Type B pancreatic cell (in vitro differentiated cells): ENCODE measurements at regions not wholly inside any gene's neighbourhood (a gene's known extent, or its start where the extent isn't known, plus 50 kb on each side); places are given as distances from the start of the nearest gene placed in this dataset.

ENCODE experiments used
- DNase-seq: peaks from one replicate; pipeline ENCODE4 v3.0.0; 2021; ENCODE audit warnings: mixed read lengths; ENCODE audit not compliant: unreplicated experiment; ENCODE audit errors: extremely low spot score
- H3K27ac Mint-ChIP-seq: 2 replicates; pipeline ENCODE4 v1.8.0; 2021; ENCODE audit warnings: mild to moderate bottlenecking, mixed read lengths
- H3K27me3 Mint-ChIP-seq: 2 replicates; pipeline ENCODE4 v1.8.0; 2021; ENCODE audit warnings: mixed read lengths
- H3K36me3 Mint-ChIP-seq: 2 replicates; pipeline ENCODE4 v1.8.0; 2021; ENCODE audit warnings: mixed read lengths
- H3K4me1 Mint-ChIP-seq: one replicate; pipeline ENCODE4 v1.8.0; 2021; ENCODE audit warnings: mixed read lengths; ENCODE audit not compliant: unreplicated experiment
- H3K4me3 Mint-ChIP-seq: 2 replicates; pipeline ENCODE4 v1.8.0; 2021; ENCODE audit warnings: mild to moderate bottlenecking, mixed read lengths
- H3K9me3 Mint-ChIP-seq: 2 replicates; pipeline ENCODE4 v1.8.0; 2021; ENCODE audit warnings: mixed read lengths
- TF ChIP-seq, protein P1 (sequence below): fragments of 200-600 bp; sonication (generic); conservative IDR thresholded peaks from 2 replicates; pipeline ENCODE4 v1.5.0; 2021; ENCODE audit warnings: antibody characterized with exemption, mild to moderate bottlenecking

DNA sequence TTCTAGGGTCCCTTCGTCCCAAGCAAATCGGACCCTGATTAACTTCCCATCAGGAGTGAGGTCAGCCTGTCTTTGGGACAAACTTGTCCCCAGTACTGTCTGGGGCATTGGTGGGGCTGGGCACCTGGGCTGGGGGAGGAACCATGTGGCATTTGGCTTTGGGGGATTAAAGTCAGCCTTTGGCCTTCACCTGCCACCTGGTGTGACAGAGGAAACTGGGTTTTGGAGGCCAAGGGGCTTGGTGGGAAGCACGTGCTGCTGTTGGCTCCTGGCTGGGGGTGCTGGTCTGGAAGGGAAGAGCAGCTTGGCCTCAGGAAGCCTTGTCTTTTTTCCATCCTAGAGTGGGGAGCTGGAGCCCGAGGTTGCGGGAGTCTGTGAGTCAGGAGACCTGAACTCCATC, 78.4 kb upstream of the NECTIN1 start:
- no peak overlapping the region for H3K4me3 Mint-ChIP-seq
- TF ChIP-seq, protein P1, sequence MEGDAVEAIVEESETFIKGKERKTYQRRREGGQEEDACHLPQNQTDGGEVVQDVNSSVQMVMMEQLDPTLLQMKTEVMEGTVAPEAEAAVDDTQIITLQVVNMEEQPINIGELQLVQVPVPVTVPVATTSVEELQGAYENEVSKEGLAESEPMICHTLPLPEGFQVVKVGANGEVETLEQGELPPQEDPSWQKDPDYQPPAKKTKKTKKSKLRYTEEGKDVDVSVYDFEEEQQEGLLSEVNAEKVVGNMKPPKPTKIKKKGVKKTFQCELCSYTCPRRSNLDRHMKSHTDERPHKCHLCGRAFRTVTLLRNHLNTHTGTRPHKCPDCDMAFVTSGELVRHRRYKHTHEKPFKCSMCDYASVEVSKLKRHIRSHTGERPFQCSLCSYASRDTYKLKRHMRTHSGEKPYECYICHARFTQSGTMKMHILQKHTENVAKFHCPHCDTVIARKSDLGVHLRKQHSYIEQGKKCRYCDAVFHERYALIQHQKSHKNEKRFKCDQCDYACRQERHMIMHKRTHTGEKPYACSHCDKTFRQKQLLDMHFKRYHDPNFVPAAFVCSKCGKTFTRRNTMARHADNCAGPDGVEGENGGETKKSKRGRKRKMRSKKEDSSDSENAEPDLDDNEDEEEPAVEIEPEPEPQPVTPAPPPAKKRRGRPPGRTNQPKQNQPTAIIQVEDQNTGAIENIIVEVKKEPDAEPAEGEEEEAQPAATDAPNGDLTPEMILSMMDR = no peak
- no peaks in the 10 kb centered on the region for H3K9me3 Mint-ChIP-seq
- H3K36me3 Mint-ChIP-seq = no peaks in the 10 kb centered on the region
- no peak overlapping the region for H3K27ac Mint-ChIP-seq
- no peak for DNase-seq
- H3K4me1 Mint-ChIP-seq = no peaks in the 10 kb centered on the region
- peaks cover 22% of the 10 kb centered on the region for H3K27me3 Mint-ChIP-seq

DNA sequence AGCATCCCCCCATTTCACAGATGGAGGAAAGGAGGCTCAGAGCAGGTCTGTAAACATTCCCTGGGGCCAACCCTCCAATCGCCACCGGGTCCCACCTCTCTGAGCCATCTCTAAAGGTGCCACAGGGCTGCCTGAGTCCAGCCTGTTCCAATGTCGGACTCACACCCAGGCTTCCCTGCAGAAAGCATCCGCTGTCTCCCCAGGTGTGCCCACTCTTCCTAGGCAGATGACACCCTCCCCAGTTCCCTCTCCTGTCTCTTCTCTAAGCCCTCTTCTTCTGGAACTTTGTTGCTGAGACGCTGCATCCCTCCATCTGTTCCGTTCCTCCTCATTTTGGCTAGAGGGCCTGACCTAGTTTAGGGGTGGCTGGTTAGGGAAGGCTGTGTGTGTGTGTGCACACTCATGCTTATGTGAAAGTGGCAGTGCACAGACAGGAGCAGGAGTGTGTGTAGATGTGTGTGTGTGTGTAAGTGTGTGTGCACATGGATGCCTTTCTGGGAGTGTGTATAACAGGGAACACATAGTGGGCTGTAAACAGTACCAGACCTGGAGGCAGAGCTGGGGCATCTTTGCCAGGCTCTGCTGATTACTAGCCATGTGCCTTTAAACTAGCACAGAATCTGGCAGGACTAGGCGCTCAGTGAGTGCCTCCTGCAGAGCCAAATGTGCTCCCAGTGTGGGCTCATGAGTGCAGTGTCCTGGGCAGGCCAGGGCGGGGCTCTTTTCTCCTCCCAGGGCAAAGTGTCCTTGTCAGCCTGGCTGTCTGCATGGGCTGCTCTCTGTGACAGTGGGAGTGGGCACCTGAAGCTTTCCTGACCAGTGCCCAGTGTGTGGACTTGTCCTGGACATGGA, 77.3 kb upstream of the NECTIN1 start:
- no peak overlapping the region for H3K4me3 Mint-ChIP-seq
- H3K36me3 Mint-ChIP-seq = no peaks in the 10 kb centered on the region
- TF ChIP-seq, protein P1 = no peak
- no peaks in the 10 kb centered on the region for H3K9me3 Mint-ChIP-seq
- peaks cover 22% of the 10 kb centered on the region for H3K27me3 Mint-ChIP-seq
- no peak overlapping the region for H3K27ac Mint-ChIP-seq
- no peak for DNase-seq
- no peaks in the 10 kb centered on the region for H3K4me1 Mint-ChIP-seq

DNA sequence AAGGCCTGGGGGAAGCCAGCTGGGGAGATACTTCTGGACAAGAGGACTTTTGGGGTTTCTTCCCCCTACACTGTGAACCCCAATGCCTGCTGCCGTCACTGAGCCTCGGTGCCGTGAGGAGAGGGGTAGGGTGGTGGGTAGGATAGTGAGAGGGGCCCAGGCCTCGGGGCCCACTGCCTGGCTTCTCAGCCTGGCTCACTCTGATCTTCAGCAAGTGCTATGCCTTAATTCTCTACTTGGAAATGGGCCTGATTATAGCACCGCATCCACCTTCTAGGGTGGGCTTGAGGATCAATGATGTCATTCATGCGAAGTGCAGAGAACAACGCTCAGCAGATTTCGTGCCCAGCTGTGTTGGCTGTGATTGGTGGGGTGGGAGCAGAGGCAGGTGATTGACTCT, 76.7 kb upstream of the NECTIN1 start:
- DNase-seq = no peak
- Mint-ChIP-seq H3K27ac (no peak overlapping the region), H3K4me1 (no peaks in the 10 kb centered on the region), H3K4me3 (no peak overlapping the region), H3K36me3 (no peaks in the 10 kb centered on the region), H3K9me3 (no peaks in the 10 kb centered on the region), H3K27me3 (peaks cover 22% of the 10 kb centered on the region)
- TF ChIP-seq, protein P1 = no peak

DNA sequence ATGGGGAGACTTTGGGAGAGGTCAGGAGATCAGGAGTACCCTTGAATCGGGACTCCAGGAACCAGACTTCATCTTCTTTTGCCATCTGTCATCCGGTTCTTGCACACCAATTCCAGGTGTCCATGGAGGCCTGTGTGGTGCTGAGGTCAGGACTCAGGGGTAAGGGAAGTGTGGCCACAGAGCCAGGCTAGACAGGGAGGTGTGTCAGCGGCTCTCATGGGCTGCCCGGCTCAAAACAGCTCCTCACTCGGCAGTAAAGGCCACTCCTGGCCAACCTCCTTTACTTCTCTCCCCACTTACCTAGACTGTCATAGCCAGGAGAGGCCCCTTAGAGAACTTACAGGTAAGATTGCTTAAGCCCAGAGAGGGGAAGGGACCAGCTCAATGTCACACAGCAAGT, 75.7 kb upstream of the NECTIN1 start:
- Mint-ChIP-seq H3K36me3 (no peaks in the 10 kb centered on the region), H3K27ac (no peak overlapping the region), H3K4me3 (no peak overlapping the region), H3K4me1 (no peaks in the 10 kb centered on the region), H3K9me3 (no peaks in the 10 kb centered on the region), H3K27me3 (peaks cover 21% of the 10 kb centered on the region)
- TF ChIP-seq, protein P1 = no peak
- DNase-seq = no peak

DNA sequence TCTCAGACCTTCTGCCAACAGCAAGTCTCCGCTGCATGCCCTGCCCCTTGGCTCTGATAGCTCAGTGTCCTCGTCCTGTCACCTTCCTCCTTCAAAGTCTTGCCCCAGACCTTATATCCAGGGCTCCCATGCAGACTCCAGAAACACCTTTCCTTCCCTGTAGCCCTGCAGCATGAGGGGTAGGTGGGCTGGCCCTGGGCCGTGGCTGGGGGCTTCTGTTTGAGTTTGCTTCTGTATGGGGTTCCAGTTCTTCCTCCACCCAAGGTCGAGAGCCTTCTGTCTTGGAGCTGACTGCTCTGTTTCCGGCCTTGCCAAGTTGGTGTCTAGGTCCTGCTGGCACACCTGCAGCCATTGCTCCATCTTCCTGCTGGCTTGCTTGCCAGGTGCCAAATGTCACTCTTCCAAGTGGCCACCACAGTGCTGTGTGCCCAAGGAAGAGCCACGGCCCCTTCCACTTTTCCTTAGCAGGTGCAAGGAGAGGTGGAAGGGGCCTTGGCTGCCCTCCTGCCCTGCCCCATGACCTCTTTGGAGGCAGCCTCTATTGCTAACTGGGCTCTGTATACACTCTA, 74.8 kb upstream of the NECTIN1 start:
- no peaks in the 10 kb centered on the region for H3K9me3 Mint-ChIP-seq
- no peaks in the 10 kb centered on the region for H3K4me1 Mint-ChIP-seq
- DNase-seq = no peak
- H3K27ac Mint-ChIP-seq = no peak overlapping the region
- no peaks in the 10 kb centered on the region for H3K36me3 Mint-ChIP-seq
- peaks cover 18% of the 10 kb centered on the region for H3K27me3 Mint-ChIP-seq
- TF ChIP-seq, protein P1 = no peak
- H3K4me3 Mint-ChIP-seq = no peak overlapping the region
